AML-193 (cell line): ENCODE measurements at regions not wholly inside any gene's neighbourhood (a gene's known extent, or its start where the extent isn't known, plus 50 kb on each side); places are given as distances from the start of the nearest gene placed in this dataset.

ENCODE experiments used
- DNase-seq, 2 experiments: peaks; one replicate each; lab custom pipeline; 2025; lab: John Stamatoyannopoulos, UW

- DNase-seq = no peak
Observed at GRCh38 chr15:35727627-35728026, 181.7 kb upstream of the DPH6 start.

- no peak for DNase-seq
Observed at GRCh38 chr15:35728219-35728940, 182.4 kb upstream of the DPH6 start.

- DNase-seq = no peak
Observed at GRCh38 chr15:35736150-35736549, 190.2 kb upstream of the DPH6 start.

GRCh38 chr15:35737441-35737840 is 191.5 kb upstream of the DPH6 start:
- DNase-seq = no peak

GRCh38 chr15:35738370-35738769 is 192.4 kb upstream of the DPH6 start:
- DNase-seq = no peak

GRCh38 chr15:35740761-35741160 is 194.8 kb upstream of the DPH6 start:
- no peak for DNase-seq

- no peak for DNase-seq
Observed at GRCh38 chr15:35741395-35741794, 195.4 kb upstream of the DPH6 start.

GRCh38 chr15:35741881-35742280 is 195.9 kb upstream of the DPH6 start:
- no peak for DNase-seq

GRCh38 chr15:35743321-35743720 is 197.4 kb upstream of the DPH6 start:
- no peak for DNase-seq

GRCh38 chr15:35746121-35746520 is 200.2 kb upstream of the DPH6 start:
- no peak for DNase-seq

- DNase-seq = no peak
Observed at GRCh38 chr15:35748105-35748504, 202.1 kb upstream of the DPH6 start.

- DNase-seq = no peak
Observed at GRCh38 chr15:35750051-35750450, 204.1 kb upstream of the DPH6 start.

- DNase-seq = peak; percentile 26 to 50
Observed at GRCh38 chr15:35751413-35752133, 205.6 kb upstream of the DPH6 start.

GRCh38 chr15:35752134-35752466 is 206.1 kb upstream of the DPH6 start:
- DNase-seq = no peak

- no peak for DNase-seq
Observed at GRCh38 chr15:35753486-35753885, 207.5 kb upstream of the DPH6 start.

- no peak for DNase-seq
Observed at GRCh38 chr15:35755237-35755802, 209.4 kb upstream of the DPH6 start.

- no peak for DNase-seq
Observed at GRCh38 chr15:35756623-35757022, 210.7 kb upstream of the DPH6 start.

GRCh38 chr15:35757361-35757760 is 211.4 kb upstream of the DPH6 start:
- DNase-seq = no peak

GRCh38 chr15:35757765-35758164 is 211.8 kb upstream of the DPH6 start:
- no peak for DNase-seq

- no peak for DNase-seq
Observed at GRCh38 chr15:35764661-35765519, 218.9 kb upstream of the DPH6 start.

- no peak for DNase-seq
Observed at GRCh38 chr15:35768949-35769348, 223.0 kb upstream of the DPH6 start.

- no peak for DNase-seq
Observed at GRCh38 chr15:35769656-35770055, 223.7 kb upstream of the DPH6 start.
